Upper lobe of left lung (tissue), 6 donors: ENCODE measurements at regions not wholly inside any gene's neighbourhood (a gene's known extent, or its start where the extent isn't known, plus 50 kb on each side); places are given as distances from the start of the nearest gene placed in this dataset.

ENCODE experiments used
- ATAC-seq, 2 donors: fragments of 200-7000 bp; cut with Tn5 transposase; one replicate each; pipeline ENCODE4 v1.9.1; 2022; ENCODE audit warnings: mild to moderate bottlenecking in 2 of 2, moderate library complexity in 2 of 2; ENCODE audit not compliant: low FRiP score in 2 of 2
- DNase-seq, 2 donors: peaks; one replicate each; pipeline ENCODE4 v3.0.0-alpha.2; 2019 to 2020
- H3K27ac ChIP-seq, 4 donors: fragments of 200-600 bp; sonication (generic); one replicate each; pipeline ENCODE4 v1.5.1; 2016 to 2019
- H3K27me3 ChIP-seq, 4 donors: fragments of 200-600 bp; sonication (generic); one replicate each; pipeline ENCODE4 v1.5.1; 2017 to 2019
- H3K36me3 ChIP-seq, 4 donors: fragments of 200-600 bp; sonication (generic); one replicate each; pipeline ENCODE4 v1.5.1; 2016 to 2019
- H3K4me1 ChIP-seq, 4 donors: fragments of 200-600 bp; sonication (generic); one replicate each; pipeline ENCODE4 v1.5.1; 2018 to 2019
- H3K4me3 ChIP-seq, 4 donors: fragments of 200-600 bp; sonication (generic); one replicate each; pipeline ENCODE4 v1.5.1; 2017 to 2019; ENCODE audit warnings: mild to moderate bottlenecking in 2 of 4, moderate library complexity in 1 of 4
- H3K9me3 ChIP-seq, 4 donors: fragments of 200-600 bp; sonication (generic); one replicate each; pipeline ENCODE4 v1.5.1; 2018 to 2019
- CTCF ChIP-seq, 6 experiments: fragments of 450-650 bp in 4 of 6; fragments of 200-600 bp in 2 of 6; sonication (generic) in 2 of 6; IDR thresholded peaks; one replicate each; pipeline ENCODE4 v1.5.1; 2016 to 2019; ENCODE audit warnings: antibody characterized with exemption in 6 of 6
- EP300 ChIP-seq, 4 donors: sonication (generic); formaldehyde crosslinking; IDR thresholded peaks; one replicate each; pipeline ENCODE4 v1.5.1; 2017; ENCODE audit warnings: antibody characterized with exemption in 4 of 4, control low read depth in 2 of 4
- POLR2A ChIP-seq, 4 donors: fragments of 450-650 bp; IDR thresholded peaks; one replicate each; pipeline ENCODE4 v1.5.1; 2016 to 2017; ENCODE audit warnings: antibody characterized with exemption in 4 of 4, mild to moderate bottlenecking in 2 of 4
- POLR2AphosphoS5 ChIP-seq, 2 donors: sonication (generic); formaldehyde crosslinking; IDR thresholded peaks; one replicate each; pipeline ENCODE4 v1.5.1; 2017; ENCODE audit warnings: antibody characterized with exemption in 2 of 2
- WGBS, 2 donors: methylation state at CpG; one replicate each; pipeline ENCODE4 v1.1.5; 2017 to 2018; 5-methylcytosine and 5-hydroxymethylcytosine counted together
- donor health status: DM: no; HTN: no; CAD: no; lungs with moderate emphysema.
- donor health status: DM: no; HTN: yes; CAD: no; lungs with severe emphysema.

GRCh38 chr13:105897575-105897974 lies 637.9 kb downstream of the EFNB2 start:
- TF ChIP-seq POLR2A (IDR thresholded peaks at IDR 0.05) (no peak), EP300 (IDR thresholded peaks at IDR 0.05) (no peak), CTCF (IDR thresholded peaks at IDR 0.05) (no peak), POLR2AphosphoS5 (IDR thresholded peaks at IDR 0.05) (no peak)
- no peak for DNase-seq
- H3K4me3 ChIP-seq = no peak overlapping the region
- H3K9me3 ChIP-seq = no peaks in the 10 kb centered on the region
- no peak for ATAC-seq
- H3K27me3 ChIP-seq = no peaks in the 10 kb centered on the region
- no peaks in the 10 kb centered on the region for H3K4me1 ChIP-seq
- no peak overlapping the region for H3K27ac ChIP-seq
- H3K36me3 ChIP-seq = no peaks in the 10 kb centered on the region
- 85 to 91% methylated on average over 6 of the region's 6 CpGs for WGBS, 2 donors

GRCh38 chr13:105894697-105895096 lies 640.8 kb downstream of the EFNB2 start:
- H3K36me3 ChIP-seq = no peaks in the 10 kb centered on the region
- no peak overlapping the region for H3K4me3 ChIP-seq
- ATAC-seq = no peak
- H3K4me1 ChIP-seq = no peaks in the 10 kb centered on the region
- no peaks in the 10 kb centered on the region for H3K9me3 ChIP-seq
- H3K27ac ChIP-seq = no peak overlapping the region
- TF ChIP-seq EP300 (IDR thresholded peaks at IDR 0.05) (no peak), POLR2AphosphoS5 (IDR thresholded peaks at IDR 0.05) (no peak), POLR2A (IDR thresholded peaks at IDR 0.05) (no peak), CTCF (IDR thresholded peaks at IDR 0.05) (no peak)
- no peak for DNase-seq
- WGBS, 2 donors = 76 to 80% methylated on average over 2 of the region's 2 CpGs
- H3K27me3 ChIP-seq = no peaks in the 10 kb centered on the region

- TF ChIP-seq POLR2A (IDR thresholded peaks at IDR 0.05) (no peak), EP300 (IDR thresholded peaks at IDR 0.05) (no peak), POLR2AphosphoS5 (IDR thresholded peaks at IDR 0.05) (no peak), CTCF (IDR thresholded peaks at IDR 0.05) (no peak)
- Histone ChIP-seq H3K36me3 (no peaks in the 10 kb centered on the region), H3K4me3 (no peak overlapping the region), H3K27ac (no peak overlapping the region), H3K27me3 (no peaks in the 10 kb centered on the region), H3K9me3 (no peaks in the 10 kb centered on the region), H3K4me1 (no peaks in the 10 kb centered on the region)
- DNase-seq (no peak), ATAC-seq (no peak)
- WGBS, 2 donors = 94 to 95% methylated on average over 4 of the region's 4 CpGs
Measured at GRCh38 chr13:105890509-105890908, 645.0 kb downstream of the EFNB2 start.

- H3K4me1 ChIP-seq = peaks cover 0 to 7% (median 0%) of the 10 kb centered on the region in 4 donors
- TF ChIP-seq EP300 (IDR thresholded peaks at IDR 0.05) = no peak
- no peak for TF ChIP-seq POLR2AphosphoS5 (IDR thresholded peaks at IDR 0.05)
- no peak for TF ChIP-seq CTCF (IDR thresholded peaks at IDR 0.05)
- no peak for TF ChIP-seq POLR2A (IDR thresholded peaks at IDR 0.05)
- no peak overlapping the region for H3K27ac ChIP-seq
- no peak overlapping the region for H3K4me3 ChIP-seq
- no peaks in the 10 kb centered on the region for H3K27me3 ChIP-seq
- ATAC-seq (no peak), DNase-seq (no peak)
- WGBS, 2 donors = 58 to 63% methylated on average over 1 of the region's 1 CpG
- H3K9me3 ChIP-seq = no peaks in the 10 kb centered on the region
- no peaks in the 10 kb centered on the region for H3K36me3 ChIP-seq
Measured at GRCh38 chr13:105878119-105878700, 657.3 kb downstream of the EFNB2 start.

- no peak overlapping the region for H3K27ac ChIP-seq
- TF ChIP-seq EP300 (IDR thresholded peaks at IDR 0.05) (no peak), POLR2AphosphoS5 (IDR thresholded peaks at IDR 0.05) (no peak), POLR2A (IDR thresholded peaks at IDR 0.05) (no peak), CTCF (IDR thresholded peaks at IDR 0.05) (no peak)
- no peaks in the 10 kb centered on the region for H3K27me3 ChIP-seq
- DNase-seq (no peak), ATAC-seq (no peak)
- H3K4me3 ChIP-seq = no peak overlapping the region
- H3K4me1 ChIP-seq = peaks cover 0 to 7% (median 0%) of the 10 kb centered on the region in 4 donors
- H3K9me3 ChIP-seq = no peaks in the 10 kb centered on the region
- no peaks in the 10 kb centered on the region for H3K36me3 ChIP-seq
Measured at GRCh38 chr13:105874814-105875213, 660.6 kb downstream of the EFNB2 start.
